K562 (cell line): ENCODE measurements at regions not wholly inside any gene's neighbourhood (a gene's known extent, or its start where the extent isn't known, plus 50 kb on each side); places are given as distances from the start of the nearest gene placed in this dataset.

Experiments
- ARNT ChIP-seq, 2 experiments: fragments of 450-650 bp; IDR thresholded peaks; 2 replicates each; pipeline ENCODE4 v1.6.1; 2016; ENCODE audit warnings: mild to moderate bottlenecking in 1 of 2
- ELF1 ChIP-seq: fragments of 200-800 bp; sonication (Bioruptor generic); IDR thresholded peaks from 2 replicates; pipeline ENCODE4 v1.6.1; 2016; ENCODE audit warnings: missing genetic modification characterization, missing compliant biosample characterization
- LARP7 ChIP-seq: fragments of 450-650 bp; IDR thresholded peaks from 2 replicates; pipeline ENCODE4 v1.6.1; 2016
- MXI1 ChIP-seq: IDR thresholded peaks from 2 replicates; pipeline ENCODE4 v1.6.1; 2011; ENCODE audit warnings: low read depth, mild to moderate bottlenecking, improper control_type of control experiment, low read length
- SRF ChIP-seq, 2 experiments: fragments of 250-450, 450-650 bp in 1 of 2; sonication (Bioruptor Pico) in 1 of 2; sonication (generic) in 1 of 2; formaldehyde crosslinking; IDR thresholded peaks; 2 replicates each; pipeline versions ENCODE4 v1.5.0 to v1.5.1; 2020 to 2022; ENCODE audit warnings: mild to moderate bottlenecking in 1 of 2, missing genetic modification reagents in 1 of 2
- TAF1 ChIP-seq: IDR thresholded peaks from 2 replicates; pipeline ENCODE4 v1.6.1; 2011; ENCODE audit warnings: mild to moderate bottlenecking, low read length, moderate library complexity; ENCODE audit not compliant: insufficient read depth, control insufficient read depth, severe bottlenecking; ENCODE audit errors: extremely low read depth
- TAF7 ChIP-seq: fragments of 450-650 bp; IDR thresholded peaks from 2 replicates; pipeline ENCODE4 v1.6.1; 2016; ENCODE audit warnings: missing genetic modification characterization, missing compliant biosample characterization
- TOE1 ChIP-seq, 2 experiments: fragments of 450-650 bp in 1 of 2; sonication (generic) in 1 of 2; formaldehyde crosslinking in 1 of 2; IDR thresholded peaks; 2 replicates each; pipeline versions ENCODE4 v1.7.1 to v1.8.0; 2016 to 2022; ENCODE audit warnings: borderline replicate concordance in 2 of 2, mild to moderate bottlenecking in 2 of 2, antibody characterized with exemption in 1 of 2, inconsistent platforms in 1 of 2, low read depth in 1 of 2, missing genetic modification reagents in 1 of 2, moderate library complexity in 1 of 2
- ZNF121 ChIP-seq: sonication (generic); formaldehyde crosslinking; conservative IDR thresholded peaks from 2 replicates; pipeline ENCODE4 v1.8.0; 2022; ENCODE audit warnings: missing genetic modification reagents
- ZNF76 ChIP-seq: fragments of 250-450 bp; sonication (Bioruptor Pico); IDR thresholded peaks from 2 replicates; pipeline ENCODE4 v1.4.0; 2020; ENCODE audit warnings: mild to moderate bottlenecking, moderate library complexity, borderline replicate concordance
- TF ChIP-seq, protein P1 (sequence below): sonication (generic); formaldehyde crosslinking; IDR thresholded peaks from 2 replicates; pipeline ENCODE4 v1.9.0; 2022; ENCODE audit warnings: mild to moderate bottlenecking, missing genetic modification reagents
- TF ChIP-seq, protein P2 (sequence below), 3 experiments: IDR thresholded peaks in 2 of 3; conservative IDR thresholded peaks in 1 of 3; 2 replicates each; pipeline ENCODE4 v1.5.1; 2011 to 2012; ENCODE audit warnings: low read length in 3 of 3, mild to moderate bottlenecking in 3 of 3, control low read depth in 2 of 3, improper control_type of control experiment in 1 of 3, inconsistent platforms in 1 of 3, low read depth in 1 of 3, mixed read lengths in 1 of 3, moderate library complexity in 1 of 3; ENCODE audit not compliant: insufficient read depth in 2 of 3
- TF ChIP-seq, protein P3 (sequence below), 3 experiments: fragments of 200-800 bp in 1 of 3; sonication (Bioruptor generic) in 1 of 3; sonication (generic) in 1 of 3; formaldehyde crosslinking in 1 of 3; IDR thresholded peaks; 2 replicates each; pipeline versions ENCODE4 v1.6.1 to v1.8.0; 2016 to 2022; ENCODE audit warnings: mild to moderate bottlenecking in 2 of 3, missing compliant biosample characterization in 2 of 3, missing genetic modification characterization in 2 of 3, missing genetic modification reagents in 1 of 3

DNA sequence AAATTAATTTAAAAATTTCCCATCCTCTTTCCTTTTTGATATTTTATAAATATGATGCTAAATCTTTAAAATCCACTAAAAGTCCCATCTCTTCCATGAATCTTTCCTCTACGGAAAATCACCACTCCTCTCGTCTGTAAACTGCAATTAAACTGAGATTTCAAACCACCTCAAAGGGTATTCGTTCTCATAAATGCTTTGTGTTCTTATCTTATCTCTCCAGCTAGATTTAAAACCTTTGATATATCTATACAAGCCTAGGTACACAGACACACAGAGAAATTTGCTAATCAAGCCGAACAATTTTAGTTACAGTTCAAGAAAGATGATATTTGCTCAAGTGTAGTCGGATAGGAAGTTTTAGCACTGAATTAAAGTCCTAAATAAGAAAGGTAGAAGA is 214.6 kb upstream of the PRDM1 start:
- TF ChIP-seq ZNF76 (CRISPR knock-in tag) (no peak), ZNF121 (no peak), SRF (CRISPR knock-in tag; IDR thresholded peaks at IDR 0.05) (no peak), TAF1 (no peak), TOE1 (IDR thresholded peaks at IDR 0.05; ENCODE audit: borderline replicate concordance) (no peak), TOE1 (CRISPR knock-in tag; IDR thresholded peaks at IDR 0.05; ENCODE audit: borderline replicate concordance, low read depth) (no peak), LARP7 (no peak), MXI1 (no peak), TAF7 (no peak), ELF1 (tag) (no peak), ARNT (IDR thresholded peaks at IDR 0.05) (no peak)
- TF ChIP-seq, protein P1, sequence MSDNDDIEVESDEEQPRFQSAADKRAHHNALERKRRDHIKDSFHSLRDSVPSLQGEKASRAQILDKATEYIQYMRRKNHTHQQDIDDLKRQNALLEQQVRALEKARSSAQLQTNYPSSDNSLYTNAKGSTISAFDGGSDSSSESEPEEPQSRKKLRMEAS (CRISPR knock-in tag), result no peak
- TF ChIP-seq, protein P2, sequence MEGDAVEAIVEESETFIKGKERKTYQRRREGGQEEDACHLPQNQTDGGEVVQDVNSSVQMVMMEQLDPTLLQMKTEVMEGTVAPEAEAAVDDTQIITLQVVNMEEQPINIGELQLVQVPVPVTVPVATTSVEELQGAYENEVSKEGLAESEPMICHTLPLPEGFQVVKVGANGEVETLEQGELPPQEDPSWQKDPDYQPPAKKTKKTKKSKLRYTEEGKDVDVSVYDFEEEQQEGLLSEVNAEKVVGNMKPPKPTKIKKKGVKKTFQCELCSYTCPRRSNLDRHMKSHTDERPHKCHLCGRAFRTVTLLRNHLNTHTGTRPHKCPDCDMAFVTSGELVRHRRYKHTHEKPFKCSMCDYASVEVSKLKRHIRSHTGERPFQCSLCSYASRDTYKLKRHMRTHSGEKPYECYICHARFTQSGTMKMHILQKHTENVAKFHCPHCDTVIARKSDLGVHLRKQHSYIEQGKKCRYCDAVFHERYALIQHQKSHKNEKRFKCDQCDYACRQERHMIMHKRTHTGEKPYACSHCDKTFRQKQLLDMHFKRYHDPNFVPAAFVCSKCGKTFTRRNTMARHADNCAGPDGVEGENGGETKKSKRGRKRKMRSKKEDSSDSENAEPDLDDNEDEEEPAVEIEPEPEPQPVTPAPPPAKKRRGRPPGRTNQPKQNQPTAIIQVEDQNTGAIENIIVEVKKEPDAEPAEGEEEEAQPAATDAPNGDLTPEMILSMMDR (IDR thresholded peaks at IDR 0.05 in 2 of 3, conservative IDR thresholded peaks at IDR 0.05 in 1 of 3; ENCODE audit: insufficient read depth in 2 of 3, low read depth in 1 of 3, low read length in 3 of 3), result no peak
- TF ChIP-seq, protein P3, sequence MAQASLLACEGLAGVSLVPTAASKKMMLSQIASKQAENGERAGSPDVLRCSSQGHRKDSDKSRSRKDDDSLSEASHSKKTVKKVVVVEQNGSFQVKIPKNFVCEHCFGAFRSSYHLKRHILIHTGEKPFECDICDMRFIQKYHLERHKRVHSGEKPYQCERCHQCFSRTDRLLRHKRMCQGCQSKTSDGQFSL (CRISPR knock-in tag; IDR thresholded peaks at IDR 0.05), result no peak
- TF ChIP-seq, protein P3 (tag; IDR thresholded peaks at IDR 0.05), result no peak
